HG02610 (cell line): ENCODE measurements at regions not wholly inside any gene's neighbourhood (a gene's known extent, or its start where the extent isn't known, plus 50 kb on each side); places are given as distances from the start of the nearest gene placed in this dataset.

ENCODE experiments used
- ATAC-seq: cut with Tn5 transposase; IDR thresholded peaks from one replicate; pipeline ENCODE4 v1.9.1; 2021; ENCODE audit warnings: mild to moderate bottlenecking, moderate library complexity; ENCODE audit not compliant: unreplicated experiment

DNA sequence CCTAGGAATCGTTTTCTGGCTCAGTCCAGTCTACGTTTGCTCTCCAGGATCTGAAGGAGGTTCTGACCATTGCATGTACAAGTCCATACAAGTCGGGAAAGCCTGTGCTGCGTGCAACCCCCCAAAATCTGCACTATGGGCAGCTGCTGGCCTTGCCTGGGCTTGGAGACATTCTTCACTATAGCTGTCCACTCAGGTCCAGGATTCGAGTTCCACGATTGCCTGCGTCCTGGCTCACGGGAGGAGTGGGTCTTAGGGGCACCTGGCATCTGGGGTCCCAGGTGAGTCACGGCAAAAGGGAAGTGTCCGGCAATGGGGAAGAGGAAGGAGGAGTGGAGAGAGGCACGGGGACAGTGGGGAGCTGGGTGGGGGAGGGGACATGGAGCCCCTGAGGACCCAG, 563.0 kb downstream of the BRD1 start:
- ATAC-seq, result no peak

DNA sequence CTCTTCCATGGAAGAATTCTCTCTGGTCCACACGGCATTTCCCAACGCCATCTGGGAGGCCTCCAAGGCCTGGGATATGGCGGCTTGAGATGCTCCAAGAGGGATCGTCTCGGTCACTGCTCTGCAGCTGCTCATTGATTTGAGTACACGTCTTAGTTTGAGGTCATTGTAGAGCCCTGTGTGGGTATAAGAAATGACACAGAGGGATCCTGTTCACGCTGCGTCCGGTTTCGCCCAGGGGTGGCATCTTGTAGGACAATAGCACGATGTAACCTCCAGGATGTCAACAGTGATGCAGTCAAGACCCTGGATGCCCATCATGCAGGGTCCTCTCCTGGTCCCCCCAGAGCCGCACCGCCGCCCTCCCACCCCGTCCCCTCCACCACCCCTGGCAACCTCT, 564.6 kb downstream of the BRD1 start:
- ATAC-seq, result no peak

DNA sequence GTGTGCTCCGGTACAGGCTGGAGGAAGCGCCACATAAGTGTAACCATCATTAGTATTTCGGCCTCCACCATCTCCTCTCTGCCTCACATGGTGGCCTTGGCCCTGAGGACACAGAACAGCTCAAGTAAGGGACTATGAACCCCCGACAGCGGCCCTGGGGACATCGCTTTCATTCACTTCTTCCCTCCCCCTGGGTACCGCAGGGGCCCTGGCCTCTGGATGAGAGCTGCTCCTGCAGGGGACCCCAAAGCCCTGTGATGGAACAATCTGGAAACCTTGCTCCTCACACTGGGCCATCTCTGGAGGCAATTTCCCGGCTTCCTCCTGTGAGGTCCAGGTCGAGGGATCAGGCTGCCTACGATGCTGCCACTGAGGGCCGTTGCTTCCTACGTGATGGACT, 565.5 kb downstream of the BRD1 start:
- no peak for ATAC-seq

GRCh38 chr22:49261616-49262015, 566.1 kb downstream of the BRD1 start:
- ATAC-seq, result no peak

- no peak for ATAC-seq
Observed at GRCh38 chr22:49260681-49261580, 566.7 kb downstream of the BRD1 start.

GRCh38 chr22:49259839-49260615, 567.6 kb downstream of the BRD1 start:
- no peak for ATAC-seq

DNA sequence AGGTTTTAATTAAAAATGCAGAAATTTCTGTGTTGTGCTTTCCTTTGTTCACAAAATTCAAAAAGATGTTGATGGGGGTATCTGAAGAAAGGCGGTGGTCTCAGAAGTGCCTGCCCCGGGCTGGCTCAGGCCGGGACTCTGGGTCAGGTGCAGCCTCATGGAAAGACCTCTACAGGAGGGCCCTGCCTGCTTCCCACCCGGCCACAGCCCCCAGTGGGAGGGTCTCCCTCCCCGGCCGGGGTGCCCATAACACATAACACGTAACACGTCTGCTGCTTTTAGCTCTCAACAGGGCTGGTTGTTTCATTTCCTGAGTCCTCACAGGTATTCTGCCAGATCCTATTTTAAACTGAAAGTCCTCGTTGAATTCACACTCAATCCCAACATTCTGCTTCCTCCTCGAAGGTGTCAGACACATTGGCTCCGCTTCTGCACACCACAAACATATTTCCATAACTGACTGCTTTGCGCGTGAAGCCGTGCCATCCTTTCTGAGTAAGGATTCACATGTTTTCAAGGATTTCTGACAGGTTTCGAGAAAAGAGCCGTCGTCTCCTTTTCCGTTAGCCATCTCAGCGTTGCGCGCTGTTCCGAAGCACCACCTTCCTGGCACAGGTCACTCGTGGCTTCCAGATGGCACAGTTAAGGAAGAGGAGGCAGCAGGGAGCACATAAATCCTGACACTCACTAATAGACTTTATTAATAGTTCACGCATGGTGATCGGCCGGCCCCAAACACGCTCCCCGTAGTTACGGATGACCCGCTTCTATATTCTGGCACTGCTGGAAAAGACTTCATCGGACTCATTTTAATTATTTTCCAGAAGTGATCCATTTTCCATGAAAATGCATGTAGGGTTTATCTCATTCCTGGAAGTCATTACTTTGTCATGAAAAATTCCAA, 569.3 kb downstream of the BRD1 start:
- no peak for ATAC-seq

GRCh38 chr22:49257551-49257961, 570.1 kb downstream of the BRD1 start:
- ATAC-seq, result no peak

DNA sequence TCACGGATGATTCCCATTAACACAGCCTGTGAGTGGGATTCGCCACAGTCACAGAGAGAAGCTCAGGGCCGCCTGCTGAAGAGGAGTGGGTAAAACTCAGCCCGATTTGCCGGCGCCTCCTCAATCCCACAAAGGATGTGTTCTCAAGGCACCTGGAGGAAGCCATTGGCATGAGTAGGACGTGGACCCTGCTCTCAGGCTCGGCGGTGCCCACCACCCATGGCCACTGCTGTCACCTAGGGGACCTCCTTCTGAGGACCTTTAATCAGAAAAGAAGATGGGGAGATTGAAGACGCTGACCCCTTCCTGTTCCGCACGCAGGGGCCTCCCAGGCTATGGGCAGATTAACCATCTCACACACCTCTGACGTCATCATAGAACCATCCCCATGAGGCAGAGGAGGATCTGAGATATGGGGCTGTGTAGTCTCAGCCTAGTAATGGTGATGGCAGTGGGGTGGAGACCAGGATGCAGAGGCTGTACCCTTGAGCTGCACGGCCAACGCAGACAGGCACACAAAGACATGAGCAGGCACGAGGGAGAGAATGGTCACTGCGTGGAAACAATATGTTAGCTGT, 571.8 kb downstream of the BRD1 start:
- ATAC-seq, result no peak

DNA sequence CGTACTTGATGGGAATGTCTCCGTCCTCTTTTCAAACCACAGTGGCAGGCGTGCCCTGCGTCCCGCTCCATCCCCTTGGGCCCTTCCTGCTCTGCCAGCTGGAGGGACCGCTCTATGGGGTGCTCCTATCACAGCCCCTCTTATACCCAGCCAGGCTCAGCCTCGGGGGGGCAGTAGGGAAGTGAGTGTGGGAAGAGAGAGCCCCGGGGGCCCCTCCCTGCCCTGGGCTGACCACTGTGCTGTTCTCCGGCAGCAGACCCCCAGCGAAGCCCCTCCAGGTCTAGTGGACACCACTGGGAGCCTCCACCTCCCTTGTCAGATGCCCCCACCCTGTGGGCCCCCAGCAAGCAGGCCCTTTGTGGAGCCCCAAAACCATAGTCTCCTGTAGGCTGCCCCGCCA, 572.5 kb downstream of the BRD1 start:
- ATAC-seq, result no peak

DNA sequence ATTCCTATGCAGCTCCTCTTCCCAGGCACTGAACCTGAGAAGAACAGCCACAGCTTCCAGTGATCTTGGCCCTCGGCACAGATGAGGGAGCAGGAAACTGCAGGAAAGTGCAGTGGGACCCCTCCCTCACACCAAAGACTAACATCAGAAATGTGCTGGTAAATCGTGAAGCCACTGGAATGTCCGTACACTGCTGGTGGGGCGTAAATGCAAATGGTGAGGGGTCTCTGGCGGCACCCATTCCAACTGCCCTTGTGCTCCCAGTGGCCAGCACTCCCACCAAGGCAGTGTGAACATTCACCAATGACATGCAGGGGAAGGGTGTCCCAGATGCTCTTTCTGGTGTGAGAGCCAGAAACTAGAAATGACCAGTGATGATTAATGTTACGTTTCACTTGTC, 574.0 kb downstream of the BRD1 start:
- ATAC-seq, result no peak

DNA sequence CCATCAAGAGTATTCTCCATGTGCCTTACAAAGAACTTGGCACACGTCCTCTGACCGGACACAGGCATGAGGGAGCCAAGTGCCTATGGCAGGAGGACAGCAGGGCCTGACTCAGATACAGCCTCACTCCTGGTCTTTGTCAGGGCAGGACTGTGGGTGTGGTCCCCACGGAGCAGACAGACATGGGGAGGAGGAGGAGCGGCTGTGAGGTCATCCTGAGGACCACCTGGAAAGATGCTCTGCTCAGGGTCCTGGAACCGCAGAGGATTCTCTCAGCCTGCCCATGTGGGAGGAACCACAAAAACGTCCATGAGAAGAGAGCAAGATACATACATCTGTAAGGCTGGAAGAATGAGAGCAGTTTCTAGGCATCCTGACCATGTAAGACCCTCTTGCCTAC, 576.3 kb downstream of the BRD1 start:
- no peak for ATAC-seq

GRCh38 chr22:49247194-49247924, 580.3 kb downstream of the BRD1 start:
- no peak for ATAC-seq

DNA sequence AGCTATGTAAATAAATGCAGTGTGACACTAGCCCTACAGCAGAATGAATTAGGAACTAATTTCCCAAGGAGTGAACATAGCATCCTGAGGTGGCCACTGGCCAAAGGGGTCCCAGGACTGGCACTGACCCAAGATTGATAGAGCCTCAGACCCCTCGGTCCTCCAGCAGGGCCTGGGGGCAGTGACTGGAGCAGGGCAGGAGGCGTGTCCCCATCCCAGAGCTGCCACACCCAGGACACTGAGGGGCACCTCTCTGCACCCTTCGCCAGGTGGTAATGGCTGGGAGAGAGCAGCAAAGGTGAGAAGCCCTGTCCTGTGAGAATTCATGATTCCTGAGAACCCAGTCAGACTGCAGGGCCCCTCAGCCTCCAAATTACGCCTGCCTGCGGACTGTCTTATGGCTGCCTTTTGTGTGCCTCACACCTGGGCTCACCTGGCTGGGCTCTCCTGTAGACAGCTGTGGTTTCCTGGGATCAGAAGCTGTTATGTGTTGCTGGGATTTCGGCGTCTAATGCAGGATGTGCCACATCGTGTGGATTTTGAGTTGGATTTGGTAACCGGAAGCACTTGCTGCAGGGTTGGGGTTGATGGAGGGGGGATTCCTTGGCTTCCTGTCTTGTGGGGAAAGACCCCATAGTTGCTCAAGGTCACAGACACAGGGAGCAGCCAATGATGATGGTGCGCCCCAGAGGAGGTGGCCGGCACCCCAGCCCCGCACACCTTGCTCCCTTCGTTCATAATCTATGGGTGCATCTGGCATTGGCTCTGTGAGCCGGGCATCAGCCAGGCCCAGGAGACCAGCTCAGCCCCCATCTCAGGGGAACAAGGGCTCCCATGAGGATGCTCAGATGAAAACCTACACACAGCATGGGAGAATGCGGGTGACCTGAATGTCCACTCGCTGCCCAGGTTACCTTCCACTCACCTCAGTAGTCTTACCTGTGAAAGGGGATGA, 582.9 kb downstream of the BRD1 start:
- ATAC-seq, result no peak

GRCh38 chr22:49243965-49244364, 583.7 kb downstream of the BRD1 start:
- ATAC-seq, result no peak

- ATAC-seq, result no peak
Observed at GRCh38 chr22:49243335-49243734, 584.3 kb downstream of the BRD1 start.

GRCh38 chr22:49242480-49242879, 585.2 kb downstream of the BRD1 start:
- no peak for ATAC-seq

DNA sequence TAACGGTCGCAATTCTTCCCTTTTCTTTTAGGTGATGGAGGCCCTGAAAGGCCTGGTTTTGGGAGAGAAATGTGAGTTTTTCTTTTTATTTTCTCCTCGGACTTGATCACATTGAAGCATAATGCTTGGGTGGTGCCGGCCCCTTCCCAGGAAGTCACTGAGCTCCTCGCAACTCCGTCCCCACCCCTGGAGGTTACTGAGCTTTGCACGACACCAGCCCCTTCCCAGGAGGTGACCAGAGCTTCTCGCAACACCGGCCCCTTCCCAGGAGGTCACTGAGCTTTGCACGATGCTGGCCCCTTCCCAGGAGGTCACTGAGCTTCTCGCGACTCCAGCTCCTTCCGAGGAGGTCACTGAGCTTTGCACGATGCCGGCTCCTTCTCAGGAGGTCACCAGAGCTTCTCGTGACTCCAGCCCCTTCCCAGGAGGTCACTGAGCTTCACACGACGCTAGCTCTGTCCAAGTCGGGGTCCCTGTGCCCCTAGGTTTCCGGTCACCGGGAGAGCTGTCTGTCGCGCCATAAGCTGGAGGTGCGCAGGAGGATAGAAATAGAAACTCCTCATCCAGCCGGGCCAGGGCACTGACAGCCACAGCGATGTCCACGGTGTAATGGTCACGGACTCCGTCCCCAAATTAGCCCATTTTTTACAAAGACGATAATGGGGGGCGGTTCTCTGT, 586.4 kb downstream of the BRD1 start:
- no peak for ATAC-seq
